CD4-positive, alpha-beta T cell treated with Interleukin-4 for 1 hour (primary cell): ENCODE measurements at regions not wholly inside any gene's neighbourhood (a gene's known extent, or its start where the extent isn't known, plus 50 kb on each side); places are given as distances from the start of the nearest gene placed in this dataset.

ENCODE experiments used
- DNase-seq, 2 donors: peaks; one replicate each; pipeline ENCODE4 v3.0.0-alpha.2; 2020 to 2022

GRCh38 chr4:55754754-55755350 lies 64.7 kb upstream of the EXOC1L start:
- DNase-seq, result no peak

GRCh38 chr4:55756208-55756607 lies 63.4 kb upstream of the EXOC1L start:
- DNase-seq, result no peak

- no peak for DNase-seq
Observed at GRCh38 chr4:55757356-55757952, 62.1 kb upstream of the EXOC1L start.

- DNase-seq, result no peak
Observed at GRCh38 chr4:55758066-55758465, 61.5 kb upstream of the EXOC1L start.

GRCh38 chr4:55758570-55758969 lies 61.0 kb upstream of the EXOC1L start:
- no peak for DNase-seq

GRCh38 chr4:55762819-55763218 lies 56.8 kb upstream of the EXOC1L start:
- no peak for DNase-seq

GRCh38 chr4:55763996-55764395 lies 55.6 kb upstream of the EXOC1L start:
- no peak for DNase-seq

GRCh38 chr4:55765070-55765469 lies 54.5 kb upstream of the EXOC1L start:
- DNase-seq, result no peak

GRCh38 chr4:55768291-55768690 lies 51.3 kb upstream of the EXOC1L start:
- DNase-seq, result no peak
